ENCODE measurements at regions not wholly inside any gene's neighbourhood (a gene's known extent, or its start where the extent isn't known, plus 50 kb on each side); places are given as distances from the start of the nearest gene placed in this dataset.
"Not testable (repeated sequence)": the region's sequence is repeated elsewhere in the genome, so short reads cannot be mapped to it uniquely, and the experiment has no call there.

DNA sequence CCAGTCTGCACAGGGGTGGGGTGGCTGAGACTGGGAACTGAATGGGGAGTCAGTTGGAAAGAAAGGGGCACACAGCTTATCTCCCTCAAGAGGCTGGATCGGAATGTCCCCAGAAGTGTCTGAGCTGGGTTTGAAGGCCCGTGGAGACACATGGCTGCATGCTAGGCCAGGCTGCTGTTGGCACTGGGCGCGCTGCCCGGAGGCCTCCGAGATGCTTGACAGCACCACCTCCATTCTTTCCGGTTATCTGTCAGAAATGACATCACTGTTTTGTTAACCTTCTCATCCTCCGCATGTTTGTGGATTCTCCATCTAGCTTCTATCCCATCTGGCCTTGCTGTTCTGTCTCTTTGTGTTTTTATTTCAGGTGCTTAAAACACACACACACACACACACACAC lies 85.5 kb downstream of the APIP start:
- no peak for DNase-seq (ENCODE audit: low read depth in 2 of 2)

DNA sequence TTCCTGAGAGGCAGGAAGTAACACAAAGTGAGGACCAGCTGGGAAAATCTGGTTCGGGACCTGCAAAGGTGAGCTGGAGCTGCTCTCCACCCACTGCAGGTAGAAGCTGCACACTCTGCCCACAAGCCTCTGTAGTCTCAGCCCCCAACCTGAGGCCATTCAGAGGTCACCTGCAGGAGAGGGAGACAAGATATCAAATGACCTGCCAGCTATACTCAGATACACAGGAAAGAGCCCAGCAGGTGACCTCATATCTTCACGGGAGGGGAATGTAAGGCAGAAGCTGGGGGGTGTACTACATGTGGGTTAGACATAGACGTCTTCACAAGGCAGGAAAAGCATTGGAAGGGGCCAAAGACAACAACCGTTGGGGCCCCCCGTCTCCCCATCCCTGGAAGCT lies 86.1 kb downstream of the APIP start:
- no peak for DNase-seq (ENCODE audit: low read depth in 2 of 2)

DNA sequence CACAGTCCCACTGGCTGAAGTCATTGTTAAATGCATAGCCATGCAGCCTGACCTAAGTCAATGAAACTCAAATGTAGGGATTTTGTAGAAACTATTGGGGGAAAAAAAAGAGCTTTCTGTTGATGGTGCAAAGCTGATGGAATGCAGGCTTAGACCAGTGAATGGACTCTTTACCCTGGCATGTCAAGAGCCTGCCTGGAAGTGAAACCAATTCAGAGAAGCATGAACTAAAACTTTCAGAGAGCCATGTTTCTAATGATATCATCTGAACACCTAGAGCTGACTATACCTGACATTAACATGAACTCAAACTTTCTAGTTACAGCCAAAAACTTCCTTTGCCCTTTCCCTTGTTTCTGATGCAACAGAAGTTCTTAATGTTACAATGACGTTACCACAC lies 89.0 kb downstream of the APIP start:
- no peak for DNase-seq (ENCODE audit: low read depth in 2 of 2)

- no peak for DNase-seq (ENCODE audit: low read depth in 2 of 2)
Measured at GRCh38 chr11:34826384-34826726, 89.8 kb downstream of the APIP start.

DNA sequence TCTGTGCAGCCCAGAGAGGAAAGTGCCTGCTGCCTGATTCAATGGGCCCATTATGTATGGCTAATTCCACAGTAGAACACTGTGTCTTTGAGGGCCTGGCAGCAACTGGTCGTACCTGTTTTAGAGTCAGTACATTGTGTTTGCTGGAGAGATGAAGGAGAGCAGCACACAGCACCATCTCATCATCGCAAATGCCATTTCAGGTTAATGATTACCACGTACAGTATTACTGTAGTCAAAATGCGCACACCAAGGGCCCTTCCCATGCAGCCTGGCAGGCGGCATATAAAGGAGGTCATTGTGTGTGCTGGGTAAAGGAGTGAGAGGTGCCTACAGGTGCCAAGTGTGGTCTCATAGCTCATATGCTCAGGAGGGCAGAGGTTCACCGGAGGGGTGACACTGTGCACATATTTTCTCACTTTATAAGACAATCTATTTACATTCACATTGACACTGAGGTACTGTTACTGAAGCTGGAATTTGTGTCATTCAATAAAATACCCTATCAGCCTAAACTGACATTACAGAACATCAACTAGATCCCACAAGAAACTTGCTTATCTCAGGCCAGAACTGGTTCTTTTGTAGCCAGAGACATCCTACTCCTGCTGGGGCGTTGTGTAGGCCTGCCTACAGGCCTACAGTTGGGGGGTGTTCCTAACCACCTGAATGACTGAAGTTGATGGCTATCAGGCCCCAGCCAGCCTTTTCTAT lies 90.4 kb downstream of the APIP start:
- no peak for DNase-seq (ENCODE audit: low read depth in 2 of 2)

GRCh38 chr11:34825315-34825669 lies 90.9 kb downstream of the APIP start:
- DNase-seq (ENCODE audit: low read depth in 2 of 2), result no peak

GRCh38 chr11:34824425-34824824 lies 91.8 kb downstream of the APIP start:
- no peak for DNase-seq (ENCODE audit: low read depth in 2 of 2)

GRCh38 chr11:34823639-34824038 lies 92.5 kb downstream of the APIP start:
- no peak for DNase-seq (ENCODE audit: low read depth in 2 of 2)

DNA sequence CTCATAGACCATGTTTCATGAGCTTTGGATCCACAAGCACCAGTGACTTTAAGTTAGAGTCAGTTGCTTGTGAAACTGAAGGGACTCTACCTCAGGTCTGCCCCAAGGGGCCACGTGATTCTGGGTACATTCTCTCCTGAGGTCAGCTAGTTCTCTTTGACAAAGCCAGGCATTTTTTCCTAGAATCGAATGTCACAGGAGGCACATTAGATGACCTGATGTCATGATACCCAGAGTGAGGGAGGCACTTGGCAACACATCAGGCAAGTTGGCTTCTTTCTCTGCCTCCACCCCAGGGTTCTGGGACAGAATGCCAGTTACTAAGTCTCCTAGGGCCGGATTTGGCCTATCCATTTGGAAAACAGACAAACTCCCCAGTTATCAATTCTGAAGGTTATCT lies 93.0 kb downstream of the APIP start:
- no peak for DNase-seq (ENCODE audit: low read depth in 2 of 2)

DNA sequence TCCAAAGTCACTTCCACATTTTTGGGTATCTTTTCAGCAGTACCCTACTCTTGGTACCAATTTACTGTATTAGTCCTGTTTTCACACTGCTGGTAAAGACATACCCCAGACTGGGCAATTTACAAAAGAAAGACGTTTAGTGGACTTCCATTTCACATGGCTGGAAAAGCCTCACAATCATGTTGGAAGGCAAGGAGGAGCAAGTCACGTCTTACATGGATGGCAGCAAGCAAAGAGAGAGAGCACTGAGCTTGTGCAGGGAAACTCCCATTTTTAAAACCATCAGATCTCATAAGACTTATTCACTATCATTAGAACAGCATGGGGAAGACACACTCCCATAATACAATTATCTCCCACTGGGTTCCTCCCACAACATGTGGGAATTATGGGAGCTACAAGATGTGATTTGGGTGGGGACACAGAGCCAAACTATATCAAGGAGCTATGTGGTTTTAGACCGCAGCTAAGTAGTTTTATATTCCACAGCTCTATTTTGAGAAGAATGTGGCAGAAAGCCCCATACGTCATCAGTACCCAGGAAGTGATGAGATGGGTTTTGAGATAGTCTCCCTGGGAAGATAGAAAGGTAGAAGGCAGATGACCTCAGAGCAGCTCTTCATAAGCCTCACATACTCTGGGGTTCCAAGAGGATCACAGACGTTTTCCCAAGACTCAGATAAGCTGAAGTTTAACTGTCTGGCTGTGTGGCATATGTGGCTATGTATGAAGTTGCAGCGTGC lies 96.3 kb downstream of the APIP start:
- DNase-seq (ENCODE audit: low read depth in 2 of 2), result no peak

GRCh38 chr11:34817812-34818211 lies 98.4 kb downstream of the APIP start:
- DNase-seq (ENCODE audit: low read depth in 2 of 2), result not testable (repeated sequence)

GRCh38 chr11:34816698-34817213 lies 99.4 kb downstream of the APIP start:
- no peak for DNase-seq (ENCODE audit: low read depth in 2 of 2)

DNA sequence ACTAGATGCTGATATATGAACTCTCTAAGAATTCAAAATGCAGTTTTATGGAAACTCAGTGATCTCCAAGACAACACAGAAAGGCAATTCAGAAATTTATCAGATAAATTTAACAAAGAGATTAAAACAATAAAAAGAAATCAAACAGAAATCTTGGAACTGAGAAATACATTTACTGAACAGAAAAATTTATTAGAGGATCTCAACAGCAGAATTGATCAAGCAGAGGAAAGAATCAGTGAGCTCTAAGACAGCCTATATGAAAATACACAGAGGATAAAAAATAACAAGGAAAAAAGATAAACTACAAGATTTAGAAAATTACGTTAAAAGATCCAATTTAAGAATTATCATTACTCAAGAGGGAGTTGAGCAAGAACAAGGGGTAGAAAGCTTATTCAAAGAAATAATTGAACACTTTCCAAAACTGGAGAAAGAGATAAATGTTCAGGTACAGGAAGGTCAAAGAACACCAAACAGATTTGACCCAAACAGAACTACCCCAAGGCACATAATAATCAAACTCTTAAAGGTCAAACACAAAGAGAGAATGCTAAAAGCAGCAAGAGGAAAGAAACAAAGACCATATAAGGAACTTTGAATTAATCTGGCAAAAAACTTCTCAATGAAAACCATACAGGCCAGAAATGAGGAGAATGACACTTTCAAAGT lies 103.1 kb downstream of the APIP start:
- no peak for DNase-seq (ENCODE audit: low read depth in 2 of 2)

DNA sequence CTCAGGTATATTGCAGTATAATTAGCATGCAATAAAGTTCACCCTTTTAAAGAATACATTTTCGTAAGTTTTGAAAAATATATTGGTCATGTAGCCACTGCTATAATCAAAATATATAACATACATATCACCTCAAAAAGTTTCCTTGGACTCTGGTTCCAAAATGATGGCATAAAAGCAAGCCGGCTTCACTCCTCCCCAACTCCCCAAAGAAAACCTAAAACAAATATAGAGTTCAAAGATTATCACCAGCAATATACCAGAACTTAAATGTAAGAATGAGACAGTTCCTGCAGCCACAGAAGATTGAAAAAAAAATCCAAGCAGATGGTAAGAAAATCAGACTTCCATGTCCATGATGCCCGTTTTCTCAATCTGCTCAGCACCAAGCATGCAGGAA lies 104.3 kb downstream of the APIP start:
- no peak for DNase-seq (ENCODE audit: low read depth in 2 of 2)

- DNase-seq (ENCODE audit: low read depth in 2 of 2), result no peak
Measured at GRCh38 chr11:34810107-34810562, 106.0 kb downstream of the APIP start.

- no peak for DNase-seq (ENCODE audit: low read depth in 2 of 2)
Measured at GRCh38 chr11:34809191-34810106, 106.7 kb downstream of the APIP start.

DNA sequence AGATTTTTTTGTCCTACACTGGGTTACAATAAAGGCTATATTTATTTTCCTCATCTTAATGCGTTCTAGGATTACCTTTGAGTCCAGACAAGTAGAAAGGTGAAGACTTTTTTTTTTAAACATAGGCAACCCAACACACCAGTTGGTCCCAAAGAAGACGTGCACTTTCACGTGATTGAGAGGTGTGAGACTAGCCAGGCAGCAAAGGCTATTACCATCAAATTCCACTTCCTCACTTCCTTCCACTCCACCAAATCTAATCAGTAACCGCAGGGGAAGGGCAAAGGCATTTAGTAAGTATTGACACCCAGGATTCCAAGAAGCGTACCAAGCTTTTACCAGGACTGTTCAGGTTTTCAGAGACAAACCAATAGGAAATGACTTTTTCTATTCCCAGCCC lies 109.3 kb downstream of the APIP start:
- no peak for DNase-seq (ENCODE audit: low read depth in 2 of 2)

- no peak for DNase-seq (ENCODE audit: low read depth in 2 of 2)
Measured at GRCh38 chr11:34805937-34806336, 110.2 kb downstream of the APIP start.

DNA sequence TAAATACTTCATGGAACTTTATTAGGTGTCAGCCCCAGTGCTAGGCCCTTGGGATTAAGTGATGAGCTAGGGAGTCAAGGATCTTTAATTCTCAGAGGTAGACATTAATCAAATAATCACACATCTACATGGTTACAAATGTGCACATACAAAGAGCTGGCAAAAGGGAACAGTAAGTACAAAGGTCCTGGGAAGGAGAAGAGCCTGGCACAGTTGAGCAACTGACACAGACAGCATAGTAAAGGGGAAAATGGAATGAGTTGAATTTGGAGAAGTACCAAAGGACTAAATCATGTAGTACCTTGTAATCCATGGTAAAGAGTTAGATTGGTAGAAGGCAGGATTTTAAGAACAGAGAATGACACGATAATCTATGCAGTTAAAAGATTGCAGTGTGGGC lies 116.3 kb downstream of the APIP start:
- no peak for DNase-seq (ENCODE audit: low read depth in 2 of 2)

GRCh38 chr11:34798985-34799384 lies 117.2 kb downstream of the APIP start:
- DNase-seq (ENCODE audit: low read depth in 2 of 2), result no peak

DNA sequence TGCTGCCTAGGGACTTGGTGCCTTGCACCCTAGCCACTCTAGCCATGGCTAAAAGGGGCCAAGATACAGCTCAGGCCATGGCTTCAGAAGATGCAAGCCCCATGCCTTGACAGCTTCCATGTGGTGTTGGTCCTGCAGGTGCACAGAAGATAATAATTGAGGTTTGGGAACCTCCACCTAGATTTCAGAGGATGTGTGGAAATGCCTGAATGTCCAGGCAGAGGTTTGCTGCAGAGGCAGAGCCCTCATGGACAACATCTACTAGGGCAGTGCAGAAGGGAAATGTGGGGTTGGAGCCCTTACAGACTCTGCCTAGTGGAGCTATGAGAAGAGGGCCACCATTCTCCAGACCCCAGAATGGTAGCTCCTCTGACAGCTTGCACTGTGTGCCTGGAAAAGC lies 118.7 kb downstream of the APIP start:
- DNase-seq (ENCODE audit: low read depth in 2 of 2), result not testable (repeated sequence)

DNA sequence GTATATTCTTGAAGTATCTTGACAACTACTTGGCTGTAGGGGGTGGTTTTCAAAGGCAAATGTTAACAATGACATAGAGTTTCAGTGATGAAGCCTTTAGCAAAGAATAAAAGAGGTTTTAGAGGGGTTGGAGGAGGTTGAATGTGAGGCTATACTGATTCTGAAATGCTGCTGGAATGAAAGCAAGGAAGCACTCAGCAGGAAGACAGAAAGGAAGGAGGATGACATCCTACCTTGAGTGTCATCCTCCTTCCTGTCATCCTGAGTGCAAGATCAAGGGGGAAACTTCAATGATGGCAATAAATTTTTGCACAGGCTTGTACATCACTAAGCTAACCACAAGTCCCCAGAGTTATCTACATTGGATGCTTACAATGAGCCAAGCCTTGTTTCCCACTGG lies 120.5 kb downstream of the APIP start:
- DNase-seq (ENCODE audit: low read depth in 2 of 2), result no peak

Data from fibroblast of skin of left quadriceps (primary cell).